ENCODE measurements at regions not wholly inside any gene's neighbourhood (a gene's known extent, or its start where the extent isn't known, plus 50 kb on each side); places are given as distances from the start of the nearest gene placed in this dataset.
"Not testable (repeated sequence)": the region's sequence is repeated elsewhere in the genome, so short reads cannot be mapped to it uniquely, and the experiment has no call there.

- H3K4me3 ChIP-seq (ENCODE audit: low read length), result no peak overlapping the region
- no peaks in the 10 kb centered on the region for H3K36me3 ChIP-seq (ENCODE audit: control insufficient read depth, insufficient read depth, low read length)
- no peaks in the 10 kb centered on the region for H3K27me3 ChIP-seq (ENCODE audit: control insufficient read depth, insufficient read depth, low read length)
- no peak overlapping the region for H3K27ac ChIP-seq (ENCODE audit: low read length)
- peaks cover 2% of the 10 kb centered on the region for H3K9me3 ChIP-seq (replicated peaks; ENCODE audit: control insufficient read depth, low read depth, low read length)
- no peak for DNase-seq
- 88% methylated on average over 8 of the region's 11 CpGs for WGBS (ENCODE audit: insufficient coverage)
- H3K4me1 ChIP-seq (ENCODE audit: control insufficient read depth, insufficient read depth, low read length), result no peaks in the 10 kb centered on the region
Observed at GRCh38 chr21:21831036-21831435, 832.8 kb downstream of the NCAM2 start.

- DNase-seq, result no peak
- Histone ChIP-seq H3K4me3 (ENCODE audit: low read length) (no peak overlapping the region), H3K27ac (ENCODE audit: low read length) (no peak overlapping the region), H3K36me3 (ENCODE audit: control insufficient read depth, insufficient read depth, low read length) (no peaks in the 10 kb centered on the region), H3K4me1 (ENCODE audit: control insufficient read depth, insufficient read depth, low read length) (no peaks in the 10 kb centered on the region), H3K9me3 (replicated peaks; ENCODE audit: control insufficient read depth, low read depth, low read length) (no peaks in the 10 kb centered on the region), H3K27me3 (ENCODE audit: control insufficient read depth, insufficient read depth, low read length) (no peaks in the 10 kb centered on the region)
- 50% methylated on average over 1 of the region's 1 CpG for WGBS (ENCODE audit: insufficient coverage)
Observed at GRCh38 chr21:21845901-21846300, 847.7 kb downstream of the NCAM2 start.

GRCh38 chr21:21851205-21851604 is 853.0 kb downstream of the NCAM2 start:
- Histone ChIP-seq H3K4me1 (ENCODE audit: control insufficient read depth, insufficient read depth, low read length) (no peaks in the 10 kb centered on the region), H3K9me3 (replicated peaks; ENCODE audit: control insufficient read depth, low read depth, low read length) (no peaks in the 10 kb centered on the region), H3K27me3 (ENCODE audit: control insufficient read depth, insufficient read depth, low read length) (no peaks in the 10 kb centered on the region), H3K4me3 (ENCODE audit: low read length) (no peak overlapping the region), H3K27ac (ENCODE audit: low read length) (no peak overlapping the region), H3K36me3 (ENCODE audit: control insufficient read depth, insufficient read depth, low read length) (no peaks in the 10 kb centered on the region)
- DNase-seq, result no peak

- WGBS (ENCODE audit: insufficient coverage), result no CpG with 5 or more reads among the region's 3 CpGs
- DNase-seq, result peak; percentile 7
- no peak overlapping the region for H3K27ac ChIP-seq (ENCODE audit: low read length)
Observed at GRCh38 chr21:21851657-21852056, 853.4 kb downstream of the NCAM2 start.

GRCh38 chr21:21858502-21859334 is 860.5 kb downstream of the NCAM2 start:
- no peaks in the 10 kb centered on the region for H3K36me3 ChIP-seq (ENCODE audit: control insufficient read depth, insufficient read depth, low read length)
- no peak for DNase-seq
- no CpG with 5 or more reads among the region's 3 CpGs for WGBS (ENCODE audit: insufficient coverage)

More at GRCh38 chr21:21851657-21852056, 853.4 kb downstream of the NCAM2 start:
- H3K4me1 ChIP-seq (ENCODE audit: control insufficient read depth, insufficient read depth, low read length), result no peaks in the 10 kb centered on the region
- H3K4me3 ChIP-seq (ENCODE audit: low read length), result no peak overlapping the region
- H3K9me3 ChIP-seq (replicated peaks; ENCODE audit: control insufficient read depth, low read depth, low read length), result no peaks in the 10 kb centered on the region
- H3K27me3 ChIP-seq (ENCODE audit: control insufficient read depth, insufficient read depth, low read length), result no peaks in the 10 kb centered on the region
- H3K36me3 ChIP-seq (ENCODE audit: control insufficient read depth, insufficient read depth, low read length), result no peaks in the 10 kb centered on the region

DNA sequence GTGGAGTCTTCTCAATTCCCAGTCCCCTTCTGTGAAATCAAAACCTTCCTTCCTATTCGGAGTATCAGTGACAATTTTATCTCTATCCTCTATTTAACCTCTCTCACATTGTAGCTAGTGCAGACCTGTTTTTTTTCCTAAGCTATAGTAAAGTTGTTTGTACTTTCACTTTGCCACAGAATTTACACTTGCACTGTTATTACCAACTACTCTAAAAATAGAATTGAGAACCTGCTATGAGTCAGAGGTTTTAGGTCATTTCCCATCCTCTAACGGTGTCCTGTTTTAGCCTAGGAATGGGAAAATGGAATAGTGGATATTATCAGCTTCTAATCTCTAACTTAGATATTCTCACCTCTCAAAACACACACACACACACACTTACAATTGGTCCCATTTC is 862.7 kb downstream of the NCAM2 start:
- H3K36me3 ChIP-seq (ENCODE audit: control insufficient read depth, insufficient read depth, low read length), result no peaks in the 10 kb centered on the region
- peak; percentile 15 for DNase-seq
- no peaks in the 10 kb centered on the region for H3K4me1 ChIP-seq (ENCODE audit: control insufficient read depth, insufficient read depth, low read length)
- H3K27me3 ChIP-seq (ENCODE audit: control insufficient read depth, insufficient read depth, low read length), result no peaks in the 10 kb centered on the region
- H3K4me3 ChIP-seq (ENCODE audit: low read length), result no peak overlapping the region
- H3K9me3 ChIP-seq (replicated peaks; ENCODE audit: control insufficient read depth, low read depth, low read length), result no peaks in the 10 kb centered on the region
- no CpG with 5 or more reads among the region's 2 CpGs for WGBS (ENCODE audit: insufficient coverage)
- no peak overlapping the region for H3K27ac ChIP-seq (ENCODE audit: low read length)

More at GRCh38 chr21:21858502-21859334, 860.5 kb downstream of the NCAM2 start:
- H3K4me1 ChIP-seq (ENCODE audit: control insufficient read depth, insufficient read depth, low read length), result no peaks in the 10 kb centered on the region
- no peak overlapping the region for H3K27ac ChIP-seq (ENCODE audit: low read length)
- H3K9me3 ChIP-seq (replicated peaks; ENCODE audit: control insufficient read depth, low read depth, low read length), result no peaks in the 10 kb centered on the region
- no peaks in the 10 kb centered on the region for H3K27me3 ChIP-seq (ENCODE audit: control insufficient read depth, insufficient read depth, low read length)
- no peak overlapping the region for H3K4me3 ChIP-seq (ENCODE audit: low read length)

DNA sequence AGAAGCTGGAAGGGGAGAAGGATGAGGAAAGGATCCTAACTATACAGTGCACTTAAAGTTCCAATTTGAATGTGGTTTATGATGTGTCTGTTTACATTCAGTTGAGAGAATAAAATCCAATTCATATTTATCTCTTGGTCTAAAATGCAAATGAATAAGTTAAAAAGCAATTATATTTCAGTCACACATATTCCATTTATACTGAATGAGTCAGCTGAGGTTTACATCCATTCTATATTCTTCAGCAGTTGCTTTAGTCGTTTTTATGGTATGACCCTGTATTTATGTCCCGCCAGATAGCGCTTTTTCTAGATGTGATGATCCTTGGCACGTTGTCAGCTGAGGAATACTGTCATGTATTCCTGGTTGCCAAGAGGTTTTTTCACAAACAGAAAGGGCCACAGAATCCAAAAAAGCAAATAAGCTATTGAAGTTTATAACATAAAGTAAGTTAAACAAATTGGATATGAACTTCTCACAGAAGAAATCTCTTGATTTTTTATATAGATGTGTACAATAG is 866.2 kb downstream of the NCAM2 start:
- Histone ChIP-seq H3K36me3 (ENCODE audit: control insufficient read depth, insufficient read depth, low read length) (no peaks in the 10 kb centered on the region), H3K4me1 (ENCODE audit: control insufficient read depth, insufficient read depth, low read length) (no peaks in the 10 kb centered on the region), H3K9me3 (replicated peaks; ENCODE audit: control insufficient read depth, low read depth, low read length) (no peaks in the 10 kb centered on the region), H3K4me3 (ENCODE audit: low read length) (no peak overlapping the region), H3K27me3 (ENCODE audit: control insufficient read depth, insufficient read depth, low read length) (no peaks in the 10 kb centered on the region), H3K27ac (ENCODE audit: low read length) (no peak overlapping the region)
- WGBS (ENCODE audit: insufficient coverage), result 53% methylated on average over 3 of the region's 4 CpGs
- peak; percentile 74 for DNase-seq

- H3K27ac ChIP-seq (ENCODE audit: low read length), result no peak overlapping the region
- H3K4me3 ChIP-seq (ENCODE audit: low read length), result no peak overlapping the region
- WGBS (ENCODE audit: insufficient coverage), result no CpG with 5 or more reads among the region's 2 CpGs
- no peaks in the 10 kb centered on the region for H3K4me1 ChIP-seq (ENCODE audit: control insufficient read depth, insufficient read depth, low read length)
- H3K27me3 ChIP-seq (ENCODE audit: control insufficient read depth, insufficient read depth, low read length), result no peaks in the 10 kb centered on the region
- no peaks in the 10 kb centered on the region for H3K36me3 ChIP-seq (ENCODE audit: control insufficient read depth, insufficient read depth, low read length)
- no peak for DNase-seq
- H3K9me3 ChIP-seq (replicated peaks; ENCODE audit: control insufficient read depth, low read depth, low read length), result peaks cover 7% of the 10 kb centered on the region
Observed at GRCh38 chr21:21897275-21897883, 899.2 kb downstream of the NCAM2 start.

GRCh38 chr21:21898801-21899200 is 900.6 kb downstream of the NCAM2 start:
- H3K4me1 ChIP-seq (ENCODE audit: control insufficient read depth, insufficient read depth, low read length), result no peaks in the 10 kb centered on the region
- H3K27me3 ChIP-seq (ENCODE audit: control insufficient read depth, insufficient read depth, low read length), result no peaks in the 10 kb centered on the region
- H3K4me3 ChIP-seq (ENCODE audit: low read length), result no peak overlapping the region
- WGBS (ENCODE audit: insufficient coverage), result no CpG with 5 or more reads among the region's 1 CpG
- no peak for DNase-seq
- no peaks in the 10 kb centered on the region for H3K36me3 ChIP-seq (ENCODE audit: control insufficient read depth, insufficient read depth, low read length)
- H3K27ac ChIP-seq (ENCODE audit: low read length), result no peak overlapping the region
- peaks cover 6% of the 10 kb centered on the region for H3K9me3 ChIP-seq (replicated peaks; ENCODE audit: control insufficient read depth, low read depth, low read length)

- not testable (repeated sequence) for DNase-seq; H3K9me3 ChIP-seq (replicated peaks; ENCODE audit: control insufficient read depth, low read depth, low read length); H3K4me3 ChIP-seq (ENCODE audit: low read length); H3K27ac ChIP-seq (ENCODE audit: low read length); H3K4me1 ChIP-seq (ENCODE audit: control insufficient read depth, insufficient read depth, low read length); H3K27me3 ChIP-seq (ENCODE audit: control insufficient read depth, insufficient read depth, low read length); H3K36me3 ChIP-seq (ENCODE audit: control insufficient read depth, insufficient read depth, low read length)
- WGBS (ENCODE audit: insufficient coverage), result 93% methylated on average over 26 of the region's 28 CpGs
Observed at GRCh38 chr21:21902416-21902815, 904.2 kb downstream of the NCAM2 start.

All from muscle of leg (tissue), 3 donors.